Midbrain (tissue), 1 donor: ENCODE measurements at regions not wholly inside any gene's neighbourhood (a gene's known extent, or its start where the extent isn't known, plus 50 kb on each side); places are given as distances from the start of the nearest gene placed in this dataset.
A peak's percentile ranks its signal among the peaks of the same experiment; 100 is the strongest.
"Not testable (repeated sequence)": the region's sequence is repeated elsewhere in the genome, so short reads cannot be mapped to it uniquely, and the experiment has no call there.

ENCODE experiments used
- DNase-seq: peaks from one replicate; lab custom pipeline; 2025; lab: John Stamatoyannopoulos, UW

DNA sequence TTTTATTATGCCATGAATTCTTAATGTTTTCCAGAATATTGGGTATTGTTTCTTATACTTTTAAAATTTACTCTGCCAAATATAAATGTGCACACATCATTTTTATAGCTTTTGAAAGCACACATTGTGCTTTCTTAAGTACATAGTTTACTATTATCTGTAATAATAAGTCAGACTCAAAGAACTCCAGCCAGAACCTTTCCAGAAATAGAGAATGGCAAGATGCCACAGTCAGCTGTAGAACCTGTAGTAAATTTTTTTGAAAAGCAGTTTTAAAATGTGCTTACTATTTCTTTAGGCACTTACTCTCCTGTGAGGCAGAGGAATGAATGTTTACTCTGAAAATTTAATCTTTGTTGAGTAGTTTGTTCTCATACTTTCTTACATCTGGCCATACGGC is 1287.1 kb downstream of the PCDH9 start:
- DNase-seq, result no peak

DNA sequence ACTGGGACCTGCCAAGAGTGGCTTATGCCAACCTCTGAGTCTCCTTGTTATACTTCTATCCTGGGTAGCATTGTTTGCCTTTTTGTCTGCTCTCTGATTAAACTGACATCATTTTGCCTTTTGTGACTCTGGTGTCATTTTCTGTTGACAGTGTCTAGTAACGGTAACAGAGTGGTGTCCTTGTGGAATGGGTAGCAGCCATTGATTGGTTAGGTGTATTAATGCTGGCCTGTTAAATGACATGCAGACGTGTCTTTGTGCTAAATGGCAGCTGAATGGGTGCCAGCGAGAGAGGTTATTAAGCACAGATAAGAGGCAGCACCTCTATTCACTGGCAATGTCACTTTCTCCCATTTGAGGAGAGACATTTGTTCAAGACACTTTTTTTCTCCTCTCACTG is 1289.4 kb downstream of the PCDH9 start:
- no peak for DNase-seq

DNA sequence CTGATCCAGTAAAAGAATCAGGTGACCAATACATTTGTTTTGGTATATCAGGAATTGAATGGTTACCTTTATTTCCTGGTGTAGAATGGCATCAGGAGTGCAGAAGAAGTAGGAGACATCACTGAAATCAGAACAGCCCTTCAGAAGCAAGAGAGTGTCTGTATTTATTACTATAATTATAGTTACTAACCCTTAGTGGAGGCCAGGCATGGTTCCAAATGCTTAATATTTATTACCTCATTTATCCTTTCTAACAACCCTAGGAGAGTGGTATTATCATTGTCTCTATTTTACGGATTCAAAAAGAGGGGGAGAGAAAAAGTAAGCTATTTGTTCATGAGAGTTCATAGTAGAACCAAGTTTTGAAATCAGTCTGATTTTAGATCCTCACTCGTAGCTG is 1292.9 kb downstream of the PCDH9 start:
- no peak for DNase-seq

DNA sequence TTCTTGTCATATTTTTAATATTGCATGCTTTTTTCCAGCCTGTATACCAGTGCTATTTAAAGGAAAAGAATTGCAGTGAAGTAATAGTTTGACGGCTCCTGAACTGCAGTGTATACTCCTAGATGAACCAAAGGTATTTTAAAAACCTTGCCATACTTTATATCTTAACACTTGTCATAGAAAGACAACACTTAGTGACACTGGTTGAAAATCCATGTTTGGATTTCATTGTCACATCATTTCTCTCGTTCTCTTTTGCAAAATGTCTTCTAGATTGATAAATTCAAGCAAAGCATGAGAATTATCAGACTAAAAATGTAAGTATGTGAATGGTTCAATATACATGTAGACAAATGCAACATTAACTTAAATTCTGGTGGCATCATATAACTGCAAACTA is 1293.9 kb downstream of the PCDH9 start:
- DNase-seq, result no peak

DNA sequence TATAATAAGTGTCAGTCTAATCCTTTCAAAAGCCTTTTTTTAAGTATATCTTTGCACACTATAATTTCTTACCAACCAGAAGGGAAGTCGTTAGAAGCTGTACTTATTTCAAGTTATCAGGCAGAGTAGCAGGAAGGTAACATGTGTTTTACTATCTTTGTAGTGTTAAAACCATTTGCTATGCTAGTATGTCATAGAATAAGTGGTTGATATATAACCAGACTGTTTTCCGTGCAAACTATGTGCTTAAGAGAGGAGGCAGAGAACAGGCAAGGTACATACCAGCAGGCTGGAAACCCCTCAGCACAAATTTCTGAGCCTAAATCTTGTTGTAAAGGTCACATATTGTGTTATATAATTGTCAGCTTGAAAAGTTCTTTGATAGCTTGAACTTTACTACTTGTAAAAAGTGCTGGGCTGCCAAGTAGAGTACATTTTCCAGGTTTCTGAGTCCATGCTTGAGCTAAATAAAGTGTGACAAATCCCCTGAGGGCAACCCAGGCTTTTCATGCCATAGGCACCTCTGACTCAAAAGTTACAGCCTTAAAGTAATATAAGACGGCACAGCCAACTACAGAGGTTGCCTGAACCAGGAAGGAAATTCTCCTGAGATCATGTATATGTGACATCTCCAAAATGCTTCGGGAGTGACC is 1297.4 kb downstream of the PCDH9 start:
- no peak for DNase-seq

DNA sequence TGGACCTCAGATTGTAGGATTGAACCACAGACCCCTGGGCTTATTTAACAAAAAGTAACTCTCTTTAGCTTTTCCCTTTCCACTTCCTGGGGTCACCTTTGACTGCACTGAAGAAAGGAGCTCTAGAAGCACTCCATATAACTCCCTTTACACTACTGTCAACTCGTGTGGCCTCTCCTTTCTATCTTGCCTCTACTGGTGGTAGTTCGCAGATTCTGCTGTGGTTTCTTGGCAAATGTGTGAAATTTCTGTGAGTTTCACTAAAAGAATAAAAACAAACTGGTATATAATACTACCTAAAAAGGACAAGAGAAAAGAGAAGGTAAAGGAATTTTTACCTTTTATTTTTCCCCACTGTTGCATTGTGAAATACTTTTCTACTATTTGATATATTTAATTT is 1298.1 kb downstream of the PCDH9 start:
- no peak for DNase-seq

DNA sequence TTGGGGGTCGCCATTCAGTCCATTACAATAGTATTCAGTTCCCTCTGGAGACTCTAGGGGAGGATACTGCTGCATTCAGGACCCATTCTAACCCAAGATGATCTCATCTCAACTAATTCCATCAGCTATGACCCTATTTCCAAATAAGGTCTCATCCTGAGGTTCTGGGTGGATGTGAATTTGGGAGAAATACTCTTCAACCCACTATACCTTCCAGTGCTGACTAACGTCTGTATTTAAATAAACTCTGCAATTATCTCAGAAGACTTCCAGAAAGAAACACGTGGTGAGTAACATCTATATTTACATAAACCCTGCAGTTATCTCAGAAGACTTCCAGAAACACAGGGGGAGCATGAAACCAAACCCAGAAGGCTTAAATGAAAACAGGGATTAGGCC is 1300.7 kb downstream of the PCDH9 start:
- DNase-seq, result no peak

DNA sequence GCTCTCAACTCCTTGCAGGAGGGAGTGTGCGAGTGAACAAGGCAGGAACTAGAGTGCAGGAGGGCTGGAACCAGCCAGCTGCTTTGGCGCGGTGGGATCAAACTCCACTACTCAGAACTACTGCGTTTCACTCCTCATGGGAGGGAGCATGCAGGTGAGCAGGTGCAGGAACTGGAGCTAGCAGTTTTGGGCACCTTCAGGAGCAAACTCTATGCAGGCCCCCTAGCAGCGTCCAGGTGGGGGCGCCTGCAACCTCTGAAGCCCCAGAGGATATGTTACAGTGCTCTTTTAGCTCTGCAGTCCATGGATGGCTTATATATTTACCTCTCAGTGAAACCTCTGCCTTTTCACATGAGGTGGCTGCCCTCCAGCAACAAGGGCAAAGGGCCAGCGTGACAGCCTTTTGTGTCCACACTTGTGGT is 1303.4 kb downstream of the PCDH9 start:
- peak; percentile 10 for DNase-seq

DNA sequence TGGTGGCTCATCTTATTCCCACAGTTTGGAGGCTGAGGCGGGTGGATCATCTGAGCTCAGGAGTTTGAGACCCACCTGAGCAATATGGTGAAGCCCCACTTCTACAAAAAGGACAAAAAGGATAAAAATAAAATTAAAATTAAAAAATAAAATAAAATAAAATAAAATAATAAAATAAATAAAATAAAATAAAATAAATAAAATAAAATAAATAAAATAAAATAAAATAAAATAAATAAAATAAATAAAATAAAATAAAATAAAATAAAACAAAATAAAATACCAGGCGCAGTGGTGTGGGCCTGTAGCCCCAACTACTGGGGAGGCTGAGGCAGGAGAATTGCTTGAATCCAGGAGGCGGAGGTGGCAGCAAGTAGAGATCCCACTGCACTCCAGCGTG is 1307.3 kb downstream of the PCDH9 start:
- DNase-seq, result not testable (repeated sequence)

DNA sequence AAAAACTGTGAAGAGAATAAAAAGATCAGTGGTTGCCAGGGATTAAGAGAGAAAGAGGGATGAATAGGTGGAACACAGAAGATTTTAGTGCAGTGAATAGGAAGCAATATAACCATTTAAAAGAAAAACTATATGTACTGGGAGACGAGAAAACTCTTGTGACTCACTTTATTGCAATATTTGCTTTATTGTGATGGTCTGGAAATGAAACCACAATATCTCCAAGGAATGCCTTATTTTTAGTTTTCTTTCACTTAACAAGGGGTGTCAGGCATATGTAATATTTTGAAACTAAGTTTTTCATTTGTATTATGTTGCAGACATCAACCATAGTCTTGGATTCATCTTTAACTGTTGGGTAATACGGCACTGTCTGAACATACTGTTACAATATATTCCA is 1308.2 kb downstream of the PCDH9 start:
- no peak for DNase-seq

DNA sequence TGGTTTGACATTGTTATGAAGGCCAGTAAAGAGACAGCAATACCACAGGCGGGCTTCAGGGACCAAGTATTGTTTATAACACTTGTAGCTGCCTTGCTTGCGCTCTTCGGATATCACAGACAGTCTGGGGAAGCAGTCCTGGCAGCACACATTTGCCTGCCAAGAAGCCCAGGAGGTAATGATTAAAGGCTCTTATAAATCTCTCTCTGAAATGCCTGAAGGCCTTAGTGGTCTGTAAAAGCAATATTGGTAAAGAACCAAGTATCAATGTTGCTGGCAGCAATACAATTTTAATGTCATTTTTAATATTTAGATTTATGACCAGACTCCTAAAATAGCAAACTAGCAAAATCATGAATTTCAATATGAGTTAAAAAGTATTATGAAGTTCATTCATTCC is 1312.4 kb downstream of the PCDH9 start:
- no peak for DNase-seq

DNA sequence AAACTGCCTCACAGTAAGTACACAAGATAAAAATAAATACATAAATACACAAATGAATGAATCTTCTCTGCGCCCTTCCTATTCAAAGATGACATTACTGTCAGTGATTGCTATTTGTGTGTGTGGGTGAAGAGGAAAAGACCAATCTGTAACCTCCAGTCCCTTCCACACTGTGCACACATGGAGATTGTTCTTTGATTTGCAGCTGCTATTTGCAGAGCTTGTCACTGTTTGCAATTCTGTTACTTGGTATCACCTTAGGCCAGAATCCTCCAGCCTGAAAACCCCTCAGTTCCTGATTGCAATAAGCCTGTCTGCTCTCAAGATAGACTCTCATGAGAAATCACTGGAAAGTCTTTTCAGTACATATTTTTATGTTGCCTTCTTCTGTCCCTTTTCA is 1314.9 kb downstream of the PCDH9 start:
- no peak for DNase-seq

DNA sequence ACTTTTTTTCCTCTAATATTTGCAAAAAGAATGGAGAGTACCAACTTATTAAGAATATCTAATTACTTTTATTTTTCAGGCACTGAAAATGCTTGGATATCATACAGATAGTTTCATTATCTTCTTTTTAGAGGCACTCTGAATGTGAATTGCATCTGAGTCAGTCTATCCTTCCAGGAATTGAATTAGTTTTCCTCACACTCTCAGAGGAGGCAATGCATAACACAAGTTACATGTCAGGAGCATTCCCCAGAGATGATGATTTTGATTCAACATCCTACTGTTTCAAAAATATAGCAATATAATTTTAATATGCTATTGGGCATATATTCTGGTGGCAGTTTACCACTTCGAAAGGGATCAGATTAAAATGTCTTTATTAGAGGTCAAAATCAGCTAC is 1315.4 kb downstream of the PCDH9 start:
- no peak for DNase-seq

DNA sequence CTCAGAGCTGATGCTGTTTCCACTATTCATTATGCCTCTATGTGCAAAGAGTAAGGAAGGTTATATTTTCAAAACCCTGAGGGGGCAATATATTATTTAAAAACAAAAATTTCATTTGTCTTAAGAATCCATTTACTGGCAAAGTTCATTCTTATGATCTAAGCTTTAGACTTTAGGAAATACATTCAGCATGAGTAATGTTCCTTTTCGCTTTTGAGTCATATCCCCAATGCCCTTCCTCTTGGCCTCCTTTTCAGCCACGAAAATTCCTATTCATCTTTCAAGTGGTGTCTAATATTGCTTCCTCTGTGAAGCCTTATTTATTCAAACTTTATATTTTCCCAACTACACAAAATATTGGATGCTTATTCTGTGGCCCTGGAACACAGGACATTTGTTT is 1317.0 kb downstream of the PCDH9 start:
- DNase-seq, result no peak

DNA sequence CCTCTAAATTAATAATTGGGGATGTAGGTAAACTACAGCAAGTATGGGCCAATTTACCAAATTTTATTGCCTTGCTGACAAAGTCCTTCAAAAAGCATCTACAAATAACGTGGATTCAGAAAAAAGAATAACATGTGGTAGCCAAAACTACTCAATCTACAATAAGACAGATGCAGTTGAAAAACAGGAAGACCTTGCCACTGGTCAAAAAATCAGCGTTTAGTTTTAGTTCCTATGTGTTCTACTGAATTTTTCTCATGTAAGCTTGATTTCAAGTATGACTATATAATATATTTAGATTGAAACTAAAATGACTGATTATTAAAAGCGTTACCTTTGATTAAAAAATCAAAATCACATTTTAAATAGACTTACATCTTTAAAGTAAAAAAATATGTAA is 1317.6 kb downstream of the PCDH9 start:
- no peak for DNase-seq

DNA sequence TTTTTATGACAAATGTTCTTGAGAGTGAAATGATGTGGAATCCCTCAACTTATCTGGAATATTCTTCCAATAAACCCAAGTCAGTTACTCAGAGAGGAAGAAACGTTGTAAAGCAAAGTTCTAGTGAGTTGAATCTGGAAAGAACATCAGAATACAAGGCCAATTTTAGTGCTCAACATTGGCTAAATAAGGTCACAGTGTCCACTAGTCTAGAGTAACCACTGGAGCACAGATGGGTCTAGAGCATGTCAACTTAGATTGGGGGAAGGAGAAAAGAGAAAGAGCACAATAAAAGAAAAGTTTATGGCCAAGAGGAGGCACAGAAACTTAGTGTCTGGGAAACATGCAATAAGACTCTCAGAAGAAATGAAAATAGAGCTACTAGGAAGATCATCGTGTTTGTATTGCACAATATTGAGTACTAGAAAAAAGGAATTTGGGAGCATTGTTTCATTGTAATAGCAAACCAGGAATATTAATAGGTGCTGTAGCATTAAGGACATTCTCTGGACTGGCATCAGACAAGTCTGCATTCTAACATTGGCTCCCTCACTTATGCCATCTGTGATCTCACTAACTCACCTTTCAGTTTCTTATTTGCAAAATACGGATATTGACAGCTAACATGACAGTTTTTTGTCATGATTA is 1318.5 kb downstream of the PCDH9 start:
- DNase-seq, result no peak

DNA sequence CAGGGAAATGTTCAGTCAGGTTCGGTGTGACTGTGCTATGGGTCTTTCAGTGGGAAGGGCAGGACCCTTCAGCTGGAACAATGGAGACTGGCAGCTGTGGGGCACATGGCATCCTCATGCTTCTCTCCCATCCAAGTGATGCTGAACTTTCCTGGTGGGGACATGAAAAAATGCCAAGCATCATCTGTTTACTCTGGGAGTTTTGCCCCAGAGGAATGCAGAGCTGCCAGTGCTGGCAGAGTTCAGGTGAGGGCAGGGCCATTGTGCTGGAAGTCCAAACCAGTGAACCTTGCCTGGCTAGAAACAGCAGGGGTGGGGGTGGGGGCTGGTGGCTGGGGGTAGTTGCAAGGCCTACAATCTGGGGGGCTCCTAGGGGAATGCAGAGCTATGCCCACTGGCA is 1320.6 kb downstream of the PCDH9 start:
- DNase-seq, result no peak

DNA sequence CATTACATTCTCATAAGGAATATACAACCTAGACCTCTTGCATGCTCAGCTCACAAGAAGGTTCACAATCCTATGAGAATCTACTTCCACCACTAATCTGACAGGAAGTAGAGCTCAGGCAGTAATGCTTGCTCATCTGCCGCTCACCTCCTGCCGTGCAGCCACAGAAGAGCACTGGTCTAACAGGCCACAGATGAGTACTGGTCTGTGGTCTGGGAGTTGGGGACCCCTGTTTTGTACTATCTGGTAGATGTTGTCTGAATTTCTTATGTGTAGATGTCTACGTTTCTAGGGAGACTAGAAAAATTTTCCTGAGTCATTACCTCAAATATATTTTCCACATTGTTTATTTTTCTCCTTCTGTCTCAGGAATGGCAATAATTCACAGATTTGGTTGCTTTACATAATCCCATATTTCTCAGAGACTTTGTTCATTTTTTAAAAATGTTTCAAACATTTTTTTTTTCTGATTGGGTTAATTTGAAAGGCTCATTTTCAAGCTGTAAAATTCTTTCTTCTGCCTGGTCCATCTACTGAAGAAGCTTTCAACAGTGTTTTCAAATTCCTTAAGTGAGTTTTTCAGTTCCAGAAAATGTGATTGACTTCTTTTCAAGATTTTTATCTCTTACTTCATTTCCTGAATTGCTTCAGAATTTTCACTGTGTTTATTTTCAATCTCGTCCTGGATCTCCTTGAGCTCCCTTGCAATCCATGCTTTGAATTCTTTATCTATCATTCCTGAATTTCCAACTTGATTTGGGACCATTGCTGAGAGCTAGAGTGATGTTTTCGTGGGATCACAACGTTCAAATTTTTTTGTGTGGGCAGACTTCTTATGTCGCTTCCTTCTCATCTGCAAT is 1322.2 kb downstream of the PCDH9 start:
- DNase-seq, result no peak

DNA sequence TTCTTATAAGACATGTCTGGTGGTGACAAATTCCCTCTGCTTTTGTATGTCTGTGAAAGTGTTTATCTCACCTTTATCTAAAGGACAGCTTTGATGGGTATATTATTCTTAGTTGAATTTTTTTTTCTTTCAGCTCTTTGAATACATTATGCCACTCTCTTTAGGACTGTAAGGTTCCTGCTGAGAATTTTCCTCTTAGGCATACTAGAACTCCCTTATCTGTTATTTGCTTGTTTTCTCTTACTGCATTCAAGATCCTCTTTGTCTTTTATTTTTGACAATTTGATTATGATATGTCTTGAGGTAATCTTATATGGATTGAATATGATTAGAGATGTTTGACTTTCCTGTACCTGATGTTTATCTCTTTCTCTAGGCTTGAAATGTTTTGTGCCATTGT is 1328.4 kb downstream of the PCDH9 start:
- DNase-seq, result no peak

DNA sequence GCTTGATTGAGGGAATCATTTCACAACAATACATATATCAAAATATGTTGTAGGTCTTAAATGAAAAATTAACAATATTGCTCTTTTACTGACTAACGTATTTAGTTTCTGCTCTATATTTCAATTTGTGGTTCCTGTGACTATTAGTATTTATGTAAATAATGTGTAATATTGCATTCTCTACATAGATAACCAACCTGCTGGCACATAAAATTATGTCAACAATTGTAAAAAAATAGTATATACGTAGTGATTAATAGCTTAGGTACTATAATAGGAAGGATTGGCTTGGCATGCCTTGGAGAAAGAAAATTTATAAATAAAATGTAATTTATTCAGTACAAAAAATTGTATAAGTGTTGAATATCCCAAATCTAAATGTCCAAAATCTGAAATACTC is 1336.1 kb downstream of the PCDH9 start:
- no peak for DNase-seq

DNA sequence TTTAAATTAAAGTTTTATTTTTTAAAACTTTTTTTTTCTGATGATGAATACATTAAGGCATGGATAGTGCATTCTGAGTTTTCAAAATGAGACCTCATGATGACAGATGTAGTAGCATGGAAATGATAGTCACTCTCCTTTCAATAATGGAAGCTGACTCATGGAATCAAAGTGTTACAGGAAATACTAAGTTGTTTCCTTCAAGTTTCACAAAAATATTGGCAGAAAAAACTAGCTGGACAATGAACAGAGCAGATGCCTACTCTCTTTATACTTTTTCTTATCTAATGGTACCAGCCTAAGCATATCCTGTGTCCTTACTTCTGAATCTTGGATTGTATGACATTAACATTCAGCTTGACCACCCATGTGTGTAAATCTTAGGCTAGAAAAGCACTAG is 1337.3 kb downstream of the PCDH9 start:
- no peak for DNase-seq

DNA sequence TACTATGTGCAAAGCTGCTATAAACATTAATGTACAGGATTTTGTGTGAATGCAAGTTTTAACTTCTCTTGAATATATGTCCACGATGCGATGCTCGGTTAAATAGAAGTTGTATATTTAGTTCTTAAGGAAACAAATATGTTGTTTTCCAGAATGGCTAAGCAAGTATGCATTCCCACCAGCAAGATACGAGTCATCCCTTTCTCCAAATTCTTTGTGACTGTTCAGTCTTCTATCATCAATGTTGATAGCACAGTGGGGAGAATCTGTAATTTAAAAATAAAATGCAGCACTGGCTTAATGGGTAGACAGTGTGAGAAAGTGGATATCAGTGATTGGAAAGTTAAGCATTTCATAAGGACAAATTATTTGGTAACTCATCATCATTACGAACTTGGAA is 1340.8 kb downstream of the PCDH9 start:
- DNase-seq, result no peak

DNA sequence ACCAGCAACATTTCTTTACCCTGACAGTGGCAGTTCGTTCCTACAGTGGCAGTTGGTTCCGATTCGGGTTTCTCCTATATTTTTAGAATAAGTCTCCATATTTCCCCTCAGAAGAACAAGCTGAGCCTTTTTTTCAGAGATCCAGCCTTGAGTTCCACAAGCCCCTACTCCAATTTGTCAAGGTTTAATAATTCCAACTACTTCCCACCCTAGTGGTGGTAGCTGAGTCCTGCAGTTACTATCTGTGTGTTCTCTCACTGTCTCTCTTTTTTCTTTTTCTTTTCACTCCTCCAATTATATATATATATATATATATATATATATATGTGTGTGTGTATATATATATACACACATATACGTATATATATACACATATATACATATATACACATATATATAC is 1347.3 kb downstream of the PCDH9 start:
- no peak for DNase-seq
